Right lobe of liver (tissue), 4 donors: ENCODE measurements at regions not wholly inside any gene's neighbourhood (a gene's known extent, or its start where the extent isn't known, plus 50 kb on each side); places are given as distances from the start of the nearest gene placed in this dataset.

Experiments
- POLR2A ChIP-seq: fragments of 450-650 bp; IDR thresholded peaks from one replicate; pipeline ENCODE4 v1.6.1; 2017; ENCODE audit warnings: antibody characterized with exemption, mild to moderate bottlenecking
- TF ChIP-seq, protein P1 (sequence below), 4 donors: fragments of 200-600 bp in 3 of 4; fragments of 450-650 bp in 1 of 4; IDR thresholded peaks; one replicate each; pipeline versions ENCODE4 v1.5.1 to v1.8.0; 2016 to 2022; ENCODE audit warnings: antibody characterized with exemption in 4 of 4, mild to moderate bottlenecking in 2 of 4
- donor health status: DM: no; HTN: no; CAD: no.
- donor health status: DM: no; HTN: no; CAD: no.
- donor health status: DM: no; HTN: yes; CAD: no.

DNA sequence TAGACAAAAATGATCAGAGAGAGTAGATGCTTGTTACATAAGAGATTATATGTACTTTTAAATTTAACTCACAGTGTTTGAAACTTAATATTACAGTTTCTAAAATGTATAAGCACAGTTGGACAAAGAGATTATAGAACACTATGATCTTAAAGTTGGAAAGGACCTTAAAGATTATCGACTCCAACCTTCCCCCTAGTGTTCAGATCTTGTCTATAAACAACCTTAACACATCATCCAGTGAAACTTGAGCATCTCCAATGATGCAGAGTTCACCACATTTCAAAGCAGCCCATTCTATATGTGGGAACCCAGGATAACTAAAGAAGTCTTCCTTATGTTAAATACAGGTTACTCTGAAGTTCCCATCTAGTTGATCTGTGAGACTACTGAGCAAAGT is 480.8 kb downstream of the RMST start:
- TF ChIP-seq, protein P1, sequence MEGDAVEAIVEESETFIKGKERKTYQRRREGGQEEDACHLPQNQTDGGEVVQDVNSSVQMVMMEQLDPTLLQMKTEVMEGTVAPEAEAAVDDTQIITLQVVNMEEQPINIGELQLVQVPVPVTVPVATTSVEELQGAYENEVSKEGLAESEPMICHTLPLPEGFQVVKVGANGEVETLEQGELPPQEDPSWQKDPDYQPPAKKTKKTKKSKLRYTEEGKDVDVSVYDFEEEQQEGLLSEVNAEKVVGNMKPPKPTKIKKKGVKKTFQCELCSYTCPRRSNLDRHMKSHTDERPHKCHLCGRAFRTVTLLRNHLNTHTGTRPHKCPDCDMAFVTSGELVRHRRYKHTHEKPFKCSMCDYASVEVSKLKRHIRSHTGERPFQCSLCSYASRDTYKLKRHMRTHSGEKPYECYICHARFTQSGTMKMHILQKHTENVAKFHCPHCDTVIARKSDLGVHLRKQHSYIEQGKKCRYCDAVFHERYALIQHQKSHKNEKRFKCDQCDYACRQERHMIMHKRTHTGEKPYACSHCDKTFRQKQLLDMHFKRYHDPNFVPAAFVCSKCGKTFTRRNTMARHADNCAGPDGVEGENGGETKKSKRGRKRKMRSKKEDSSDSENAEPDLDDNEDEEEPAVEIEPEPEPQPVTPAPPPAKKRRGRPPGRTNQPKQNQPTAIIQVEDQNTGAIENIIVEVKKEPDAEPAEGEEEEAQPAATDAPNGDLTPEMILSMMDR (IDR thresholded peaks at IDR 0.05), result no peak
- TF ChIP-seq POLR2A, result no peak
